HEK293T (cell line): ENCODE measurements at regions not wholly inside any gene's neighbourhood (a gene's known extent, or its start where the extent isn't known, plus 50 kb on each side); places are given as distances from the start of the nearest gene placed in this dataset.

Experiments
- ARNT ChIP-seq: fragments of 450-650 bp; IDR thresholded peaks from 2 replicates; pipeline ENCODE4 v1.6.1; 2017; ENCODE audit warnings: mild to moderate bottlenecking
- BHLHE40 ChIP-seq: fragments of 450-650 bp; IDR thresholded peaks from 2 replicates; pipeline ENCODE4 v1.6.1; 2016; ENCODE audit warnings: mild to moderate bottlenecking, moderate library complexity, borderline replicate concordance
- CTBP1 ChIP-seq: fragments of 450-650 bp; IDR thresholded peaks from 2 replicates; pipeline ENCODE4 v1.6.1; 2016; ENCODE audit warnings: borderline replicate concordance
- FOXA1 ChIP-seq: fragments of 450-650 bp; IDR thresholded peaks from 2 replicates; pipeline ENCODE4 v1.6.1; 2016; ENCODE audit warnings: mild to moderate bottlenecking
- FOXK2 ChIP-seq: fragments of 450-650 bp; IDR thresholded peaks from 2 replicates; pipeline ENCODE4 v1.6.1; 2016; ENCODE audit warnings: mild to moderate bottlenecking
- FOXM1 ChIP-seq: fragments of 450-650 bp; IDR thresholded peaks from 2 replicates; pipeline ENCODE4 v1.6.1; 2017; ENCODE audit warnings: mild to moderate bottlenecking, borderline replicate concordance
- HDGF ChIP-seq: fragments of 450-650 bp; IDR thresholded peaks from 2 replicates; pipeline ENCODE4 v1.6.1; 2017; ENCODE audit warnings: antibody characterized with exemption, borderline replicate concordance
- L3MBTL2 ChIP-seq: fragments of 450-650 bp; conservative IDR thresholded peaks from 2 replicates; pipeline ENCODE4 v1.6.1; 2016; ENCODE audit warnings: mild to moderate bottlenecking
- LEF1 ChIP-seq: fragments of 450-650 bp; IDR thresholded peaks from 2 replicates; pipeline ENCODE4 v1.6.1; 2017; ENCODE audit warnings: mild to moderate bottlenecking, borderline replicate concordance
- SP1 ChIP-seq: fragments of 450-650 bp; IDR thresholded peaks from 2 replicates; pipeline ENCODE4 v1.6.1; 2017
- SUZ12 ChIP-seq: fragments of 450-650 bp; IDR thresholded peaks from 2 replicates; pipeline ENCODE4 v1.6.1; 2016; ENCODE audit warnings: mild to moderate bottlenecking
- TARDBP ChIP-seq: fragments of 450-650 bp; IDR thresholded peaks from 2 replicates; pipeline ENCODE4 v1.6.1; 2016
- ZNF384 ChIP-seq: fragments of 450-650 bp; IDR thresholded peaks from 2 replicates; pipeline ENCODE4 v1.6.1; 2016
- TF ChIP-seq, protein P1 (sequence below): fragments of 450-650 bp; IDR thresholded peaks from 2 replicates; pipeline ENCODE4 v1.6.1; 2016

DNA sequence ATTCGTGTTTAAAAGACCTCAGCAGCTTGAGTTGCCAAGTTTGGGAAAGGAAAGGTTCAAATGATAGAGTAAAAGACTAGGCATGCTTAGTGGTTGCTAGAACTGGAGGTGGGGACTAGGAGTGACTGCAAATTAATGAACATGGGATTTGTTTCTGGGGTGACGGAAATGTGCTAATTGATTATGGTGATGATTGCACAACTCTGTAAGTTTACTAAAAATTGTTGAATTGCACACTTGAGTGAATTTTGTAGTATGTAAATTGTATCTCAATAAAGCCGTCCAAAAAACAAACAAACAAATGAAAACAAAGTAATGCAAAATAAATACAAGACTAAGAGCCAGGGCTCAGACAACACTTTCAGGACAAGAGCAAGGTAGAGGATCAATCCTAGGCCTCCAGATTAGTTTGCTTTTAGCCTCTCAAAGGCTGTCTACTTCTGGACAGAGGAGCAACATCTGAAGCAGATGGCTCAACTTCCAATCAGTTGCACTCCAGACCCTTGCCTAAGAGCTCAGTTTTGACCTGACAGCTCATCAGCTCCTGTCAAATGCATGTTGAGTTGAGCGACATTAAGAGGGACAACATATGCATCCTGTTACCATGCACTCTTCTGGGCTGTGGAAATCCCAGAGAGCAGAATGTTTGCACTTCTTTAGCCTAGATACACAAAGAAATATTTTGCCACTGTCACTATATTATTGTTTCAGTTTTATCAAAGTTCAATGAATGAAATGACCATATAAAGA, 111.2 kb upstream of the ASIC2 start:
- no peak for TF ChIP-seq SUZ12
- TF ChIP-seq ARNT: no peak
- TF ChIP-seq SP1: no peak
- TF ChIP-seq FOXK2: no peak
- no peak for TF ChIP-seq CTBP1
- no peak for TF ChIP-seq BHLHE40
- TF ChIP-seq TARDBP: no peak
- no peak for TF ChIP-seq FOXM1
- no peak for TF ChIP-seq LEF1
- no peak for TF ChIP-seq ZNF384
- TF ChIP-seq L3MBTL2: no peak
- TF ChIP-seq, protein P1, sequence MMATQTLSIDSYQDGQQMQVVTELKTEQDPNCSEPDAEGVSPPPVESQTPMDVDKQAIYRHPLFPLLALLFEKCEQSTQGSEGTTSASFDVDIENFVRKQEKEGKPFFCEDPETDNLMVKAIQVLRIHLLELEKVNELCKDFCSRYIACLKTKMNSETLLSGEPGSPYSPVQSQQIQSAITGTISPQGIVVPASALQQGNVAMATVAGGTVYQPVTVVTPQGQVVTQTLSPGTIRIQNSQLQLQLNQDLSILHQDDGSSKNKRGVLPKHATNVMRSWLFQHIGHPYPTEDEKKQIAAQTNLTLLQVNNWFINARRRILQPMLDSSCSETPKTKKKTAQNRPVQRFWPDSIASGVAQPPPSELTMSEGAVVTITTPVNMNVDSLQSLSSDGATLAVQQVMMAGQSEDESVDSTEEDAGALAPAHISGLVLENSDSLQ: no peak
- TF ChIP-seq FOXA1: no peak
- TF ChIP-seq HDGF: no peak
